SHP77 treated with DMSO at 0.1 percent for 48 hours (cell line): ENCODE measurements at regions not wholly inside any gene's neighbourhood (a gene's known extent, or its start where the extent isn't known, plus 50 kb on each side); places are given as distances from the start of the nearest gene placed in this dataset.

Experiments used
- DNase-seq: peaks from one replicate; lab custom pipeline; 2025; lab: John Stamatoyannopoulos, UW

DNA sequence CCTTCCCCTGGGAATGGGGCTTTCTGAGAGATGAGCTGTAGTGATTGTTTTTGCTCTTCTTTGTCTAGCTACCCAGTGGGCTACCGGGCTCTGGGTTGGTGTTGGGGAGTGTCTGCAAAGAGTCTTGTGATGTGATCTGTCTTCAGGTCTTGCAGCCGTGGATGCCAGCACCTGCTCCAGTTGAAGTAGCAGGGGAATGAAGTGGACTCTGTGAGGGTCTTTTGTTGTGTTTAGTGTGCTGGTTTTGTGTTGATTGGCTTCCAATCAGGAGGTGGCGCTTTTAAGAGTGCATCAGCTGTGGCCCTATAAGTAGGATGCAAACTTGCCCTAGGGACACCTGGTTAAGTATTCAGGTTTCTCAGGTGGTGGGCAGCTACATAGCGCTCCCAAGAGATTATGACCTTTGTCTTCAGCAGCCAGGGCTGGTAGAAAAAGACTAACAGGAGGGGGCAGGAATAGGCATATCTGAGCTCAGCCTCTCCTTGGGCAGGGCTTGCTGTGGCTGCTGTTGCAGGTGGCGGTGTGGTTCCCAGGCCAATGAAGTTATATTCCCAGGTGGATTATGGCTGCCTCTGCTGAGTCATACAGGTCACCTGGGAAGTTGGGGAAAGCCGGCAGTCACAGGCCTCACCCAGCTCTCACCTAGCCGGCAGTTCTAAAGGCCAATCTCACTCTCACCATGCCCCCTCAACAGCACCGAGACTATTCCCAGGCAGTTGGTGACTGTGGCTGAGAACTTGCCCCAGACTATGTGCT lies 315.7 kb upstream of the C11orf87 start:
- DNase-seq: no peak

DNA sequence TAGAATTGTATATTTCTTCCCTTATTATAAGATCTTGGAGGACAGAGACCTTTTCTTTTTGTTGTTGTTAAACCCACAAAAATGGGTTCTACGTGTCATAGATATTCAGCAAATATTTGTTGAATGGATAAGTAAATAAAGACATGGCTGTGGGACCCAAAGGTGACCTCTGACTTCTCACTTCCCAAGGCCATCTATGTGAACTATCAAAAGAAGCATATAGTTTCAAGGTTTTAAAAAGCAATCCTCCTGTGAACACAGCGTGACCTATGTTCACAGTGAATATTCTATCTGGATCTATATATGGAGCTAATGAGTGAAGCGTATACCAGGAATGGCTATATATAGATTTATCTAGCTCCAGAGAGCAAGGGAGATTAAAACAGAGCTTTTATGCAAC lies 312.8 kb upstream of the C11orf87 start:
- no peak for DNase-seq

DNA sequence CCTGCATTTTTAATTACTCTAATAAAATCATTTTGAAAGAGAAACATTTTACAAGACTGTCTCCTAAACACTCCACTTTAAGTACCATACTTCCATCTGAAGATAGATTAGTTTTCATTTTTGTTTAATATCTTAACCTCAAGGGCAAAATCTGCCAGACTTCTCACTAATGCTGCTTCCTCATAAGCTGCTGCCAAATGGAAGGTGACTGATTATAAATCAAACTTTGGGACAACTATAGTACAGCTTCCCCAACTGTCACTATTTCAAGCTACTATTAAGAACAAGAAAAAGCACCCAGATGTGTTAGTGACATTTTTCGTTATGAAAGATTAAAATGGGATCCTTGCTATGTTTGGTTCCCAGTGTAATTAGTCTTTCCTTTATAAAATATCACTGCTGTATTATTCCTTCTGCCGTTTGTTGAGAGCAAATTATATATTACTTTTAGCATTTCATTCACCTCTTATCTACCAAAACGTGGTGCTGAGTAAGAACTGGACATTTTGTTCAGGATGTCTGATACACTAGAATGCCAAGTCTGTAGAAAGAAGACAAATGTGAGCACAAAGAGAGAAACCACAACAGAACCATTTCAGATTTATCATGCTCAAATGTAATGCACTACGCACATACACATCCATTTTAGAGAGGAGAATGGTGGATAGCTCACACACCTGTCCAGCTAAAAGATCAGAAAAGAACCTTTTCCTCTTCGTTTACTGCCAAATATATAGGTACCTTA lies 312.2 kb upstream of the C11orf87 start:
- no peak for DNase-seq

DNA sequence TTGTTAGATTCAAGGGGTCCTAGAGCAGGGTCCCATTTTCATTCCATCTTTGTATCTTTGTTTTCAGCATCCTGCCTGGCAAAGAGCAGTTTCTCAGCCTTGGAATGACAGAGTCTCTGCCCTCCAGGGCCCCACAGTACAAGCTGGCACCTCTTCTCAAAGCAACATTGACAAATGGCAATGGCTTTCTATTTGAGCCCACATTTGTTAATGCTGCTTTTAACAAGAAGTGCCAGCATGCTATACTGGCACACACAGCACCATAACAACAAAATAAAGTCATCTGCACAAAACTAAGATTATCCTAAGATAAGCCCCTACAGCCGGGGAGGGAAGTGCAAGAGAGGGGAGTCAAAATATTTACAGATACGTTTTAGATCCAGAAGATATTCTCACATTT lies 309.7 kb upstream of the C11orf87 start:
- no peak for DNase-seq

DNA sequence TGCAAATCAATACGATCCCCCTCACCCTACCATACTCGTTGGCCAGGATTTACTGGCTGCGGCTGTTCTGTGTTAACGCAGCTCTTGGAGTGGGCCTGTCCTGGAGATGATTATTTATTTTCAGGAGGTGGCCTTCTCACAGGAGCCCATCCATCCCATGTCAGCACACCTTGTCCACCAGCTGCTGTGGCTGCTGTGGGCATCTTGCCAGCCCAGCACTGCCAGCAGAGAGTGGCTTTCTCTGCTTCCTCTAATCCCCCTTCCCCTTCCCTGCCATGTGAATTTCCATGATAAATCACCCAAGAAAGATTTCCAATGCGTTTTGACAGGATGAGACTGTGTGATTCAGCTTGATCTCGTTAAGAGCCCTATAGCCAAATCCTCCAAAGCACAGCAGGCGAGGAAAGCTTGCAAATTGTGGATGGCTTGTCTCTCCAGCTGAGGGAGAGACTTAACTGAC lies 309.1 kb upstream of the C11orf87 start:
- peak; percentile 89 for DNase-seq

DNA sequence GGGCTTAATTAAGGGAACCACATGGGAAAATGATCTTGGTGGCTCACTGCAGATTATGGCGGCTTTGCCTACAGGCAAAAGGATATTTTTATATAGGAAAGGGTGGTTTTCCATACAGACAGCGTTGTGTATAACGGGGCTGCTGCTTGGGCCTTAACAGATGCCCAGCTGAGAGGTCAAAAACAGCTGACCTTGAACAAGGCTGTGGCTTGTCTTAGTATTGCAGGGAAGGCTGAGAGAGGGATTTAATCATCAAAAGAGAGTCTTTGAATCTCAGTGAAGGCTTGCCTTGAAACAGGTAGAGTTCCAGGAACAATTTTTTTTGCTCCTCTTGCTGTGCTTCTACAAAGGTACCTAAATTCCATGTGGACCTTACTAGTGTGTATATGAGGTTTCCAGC lies 301.6 kb upstream of the C11orf87 start:
- no peak for DNase-seq

DNA sequence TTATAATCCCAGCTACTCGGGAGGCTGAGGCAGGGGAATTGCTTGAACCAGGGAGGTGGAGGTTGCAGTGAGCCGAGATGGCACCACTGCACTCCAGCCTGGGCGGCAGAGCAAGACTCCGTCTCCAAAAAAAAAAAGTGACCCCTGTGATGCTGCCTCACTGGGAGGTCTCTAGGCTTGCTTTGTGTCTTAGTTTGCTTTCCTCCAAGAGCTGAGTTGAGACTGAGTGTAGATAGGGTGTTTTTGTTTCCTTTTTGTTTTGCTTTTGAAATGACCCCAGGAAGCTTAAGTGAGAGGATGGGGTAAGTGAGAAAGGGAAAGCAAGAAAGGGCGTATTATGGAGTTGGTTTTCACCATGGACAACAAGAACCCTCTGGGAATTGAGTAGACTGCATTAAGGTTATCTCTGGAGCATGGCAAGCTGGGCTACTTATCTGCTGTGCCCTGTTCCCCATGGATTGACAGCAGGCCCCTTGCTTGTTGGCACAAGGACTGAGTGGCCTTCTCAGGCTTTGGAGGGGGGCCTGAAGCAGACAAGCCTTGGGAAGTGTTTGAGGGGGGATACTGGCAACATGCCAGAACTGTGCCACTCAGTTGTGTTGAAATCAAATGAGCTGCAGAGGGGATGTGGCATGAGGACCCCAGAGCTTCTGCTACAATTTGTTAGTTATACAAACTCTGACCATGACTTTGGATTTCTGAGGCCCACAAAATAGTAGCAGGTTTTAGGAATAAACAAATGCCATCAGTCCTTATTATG lies 300.6 kb upstream of the C11orf87 start:
- DNase-seq: no peak

DNA sequence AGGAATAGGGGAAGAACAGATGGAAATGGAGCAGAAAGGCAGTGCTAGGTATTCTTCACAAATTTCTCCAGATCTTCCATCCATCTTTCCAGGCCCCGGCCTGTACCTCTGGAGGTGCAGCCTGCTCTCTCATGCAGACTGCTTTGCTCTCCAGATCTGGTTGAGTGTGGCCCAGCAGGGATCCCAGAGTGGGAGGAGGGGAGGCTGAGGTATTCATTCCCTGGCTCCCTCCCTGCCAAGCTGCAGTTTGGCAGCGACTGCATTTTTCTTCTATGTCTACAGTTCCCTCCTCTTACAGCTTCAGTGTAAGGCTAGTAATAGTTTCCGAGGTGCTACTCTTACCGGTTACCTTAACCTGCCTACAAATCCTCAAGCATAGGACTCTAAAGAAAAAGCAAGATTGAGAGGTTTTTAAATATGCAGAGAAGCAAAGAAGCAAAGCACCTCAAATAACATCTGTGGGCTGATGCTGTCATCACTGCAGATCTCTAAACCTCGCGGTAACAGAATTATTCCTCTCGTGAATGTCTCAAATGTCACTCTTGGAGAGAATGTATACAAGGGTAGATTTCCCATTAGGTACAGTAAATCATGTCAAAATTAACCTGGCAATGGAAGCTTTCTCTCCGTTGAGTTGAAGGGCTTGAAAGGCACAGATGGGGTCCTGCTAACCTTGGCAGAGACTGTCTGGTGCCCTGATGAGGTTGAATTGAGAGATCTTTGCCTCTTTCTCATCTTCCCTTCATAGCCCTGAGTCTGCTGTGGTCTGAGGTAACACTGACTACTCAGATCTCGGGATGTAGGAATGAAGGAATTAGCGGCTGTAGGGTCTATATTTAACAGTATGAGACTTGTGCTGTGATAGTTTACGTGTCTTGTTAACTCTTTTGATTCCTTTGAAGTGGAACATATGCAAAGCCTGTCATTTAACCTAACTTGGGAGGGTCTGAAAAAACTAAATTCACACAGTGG lies 297.9 kb upstream of the C11orf87 start:
- DNase-seq: no peak

DNA sequence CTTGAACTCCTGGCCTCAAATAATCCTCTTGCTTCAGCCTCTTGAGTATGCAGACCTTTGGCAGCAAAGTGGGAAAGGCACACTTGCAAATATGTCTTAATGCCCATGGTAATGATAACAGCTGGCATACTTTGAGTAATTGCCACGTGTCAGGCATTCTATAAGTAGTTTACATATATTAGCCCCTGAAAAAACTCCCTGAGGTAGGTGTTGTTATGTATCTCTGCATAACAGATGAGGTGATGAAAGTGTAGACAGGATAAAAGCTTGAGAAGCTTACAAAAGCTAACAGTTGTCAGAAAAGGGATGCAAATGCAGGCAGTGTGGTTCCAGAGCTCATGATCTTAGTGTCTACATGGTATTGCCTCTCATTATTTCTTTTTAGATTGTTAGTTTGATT lies 291.1 kb upstream of the C11orf87 start:
- no peak for DNase-seq

DNA sequence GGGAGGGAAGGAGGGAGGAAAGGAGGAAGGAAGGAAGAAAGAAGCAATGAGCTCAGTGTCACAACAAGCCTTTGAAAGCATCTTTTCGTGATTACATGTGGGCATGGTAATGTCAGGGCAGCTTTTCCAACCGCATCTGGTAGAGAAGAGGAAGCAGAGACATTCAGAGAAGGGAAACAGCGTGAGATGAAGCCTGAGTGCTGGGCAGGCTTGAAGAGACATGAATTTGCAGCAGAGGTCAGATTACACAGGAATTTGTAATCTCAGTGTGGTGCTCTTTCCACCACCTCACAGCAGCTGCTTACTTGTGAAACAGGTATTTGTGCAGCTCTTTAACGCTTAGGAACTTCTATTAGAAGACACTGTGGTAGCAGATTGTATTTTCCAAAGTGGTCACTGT lies 289.5 kb upstream of the C11orf87 start:
- no peak for DNase-seq

DNA sequence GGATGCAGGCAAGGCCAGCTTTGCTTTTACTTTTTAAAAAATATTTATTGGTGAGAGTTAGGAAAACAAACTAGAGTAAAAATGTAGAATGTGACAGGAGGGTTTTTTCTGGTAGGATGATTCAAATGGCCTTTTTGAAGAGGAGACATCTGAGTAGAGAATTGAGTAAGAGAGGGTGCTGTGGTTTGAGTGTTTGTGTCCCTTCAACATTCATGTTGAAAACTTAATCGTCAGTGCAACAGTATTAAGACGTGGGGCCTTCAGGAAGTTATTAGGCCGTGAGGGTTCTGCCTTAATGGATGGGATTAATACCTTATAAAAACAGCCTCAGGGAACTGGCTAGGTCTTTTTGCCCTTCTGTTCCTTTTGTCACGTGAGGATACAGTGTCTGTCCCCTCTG lies 288.8 kb upstream of the C11orf87 start:
- no peak for DNase-seq

DNA sequence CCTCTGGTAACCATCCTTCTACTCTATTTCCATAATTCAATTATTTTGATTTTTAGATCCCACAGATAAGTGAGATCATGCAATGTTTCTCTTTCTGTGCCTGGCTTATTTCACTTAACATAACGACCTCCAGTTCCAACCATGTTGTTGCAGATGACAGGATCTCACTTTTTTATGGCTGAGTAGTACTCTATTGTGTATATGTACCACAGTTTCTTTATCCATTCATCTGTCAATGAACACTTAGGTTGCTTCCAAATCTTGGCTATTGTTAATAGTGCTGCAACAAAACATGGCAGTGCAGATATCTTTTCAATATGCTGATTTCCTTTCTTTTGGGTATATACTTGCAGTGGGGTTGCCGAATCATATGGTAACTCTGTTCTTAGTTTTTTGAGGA lies 286.4 kb upstream of the C11orf87 start:
- no peak for DNase-seq

DNA sequence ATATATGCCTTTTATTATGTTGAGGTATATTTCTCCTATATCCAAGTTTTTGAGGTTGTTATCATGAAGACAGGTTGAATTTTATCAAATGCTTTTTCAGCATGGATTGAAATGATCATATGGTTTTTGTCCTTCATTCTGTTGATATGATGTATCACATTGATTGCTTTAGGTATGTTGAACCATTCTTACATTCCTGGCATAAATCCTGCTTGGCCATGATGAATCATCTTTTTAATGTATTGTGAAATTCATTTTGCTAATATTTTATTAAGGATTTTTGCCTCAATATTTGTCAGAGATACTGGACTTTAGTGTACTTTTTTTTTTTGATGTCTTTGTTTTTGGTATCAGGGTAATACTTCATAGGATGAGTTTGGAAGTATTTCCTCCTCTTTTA lies 283.8 kb upstream of the C11orf87 start:
- DNase-seq: no peak

DNA sequence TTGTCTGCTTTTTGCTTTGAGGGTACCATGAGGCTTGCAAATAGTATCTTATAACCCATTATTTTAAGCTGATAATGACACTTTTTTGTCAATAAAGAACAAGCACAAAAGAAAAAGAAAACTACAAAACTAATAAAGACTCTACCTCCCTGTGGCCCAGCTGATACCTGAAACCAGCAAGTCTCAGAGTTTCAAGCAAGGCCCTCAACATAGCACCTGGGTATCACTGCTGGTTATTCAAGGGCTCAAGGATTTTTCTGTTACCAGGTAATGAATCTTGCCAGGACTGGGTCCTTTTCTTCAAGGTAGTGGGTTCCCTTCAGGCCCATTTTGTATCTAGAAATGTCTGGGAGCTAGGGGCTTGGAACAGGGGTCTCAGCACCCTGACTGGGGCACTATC lies 281.6 kb upstream of the C11orf87 start:
- DNase-seq: no peak

DNA sequence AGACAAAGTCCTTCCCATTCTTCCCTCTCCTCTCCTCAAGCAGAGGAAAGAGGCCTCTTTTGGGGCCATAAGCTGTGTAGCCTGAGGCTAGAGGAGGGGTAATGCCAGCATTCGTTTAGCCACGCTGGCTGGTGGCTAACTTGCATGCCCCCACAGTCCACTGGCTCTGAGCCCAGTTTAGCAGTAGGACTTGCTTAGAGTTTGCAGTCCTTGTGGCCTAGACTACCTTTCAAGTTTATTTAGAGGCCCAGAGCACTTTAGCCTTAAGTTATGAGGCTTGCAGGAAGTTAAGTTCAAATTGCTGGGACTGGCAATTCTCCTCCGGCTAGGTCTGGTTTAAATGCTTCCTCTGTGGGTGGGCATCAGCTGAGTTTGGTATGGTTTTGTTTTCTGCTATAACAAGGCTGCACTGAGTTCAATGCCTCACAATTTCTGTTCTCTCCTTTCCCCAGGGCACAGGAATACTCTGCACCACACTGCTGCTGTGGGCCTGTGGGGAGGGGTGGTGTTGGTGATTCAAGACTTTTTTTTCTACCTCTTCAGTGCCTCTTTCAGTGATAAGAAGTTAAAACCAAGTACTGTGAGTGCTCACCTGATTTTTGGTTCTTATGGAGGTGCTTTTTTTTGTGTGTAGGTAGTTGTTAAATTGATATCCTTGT lies 281.0 kb upstream of the C11orf87 start:
- no peak for DNase-seq

DNA sequence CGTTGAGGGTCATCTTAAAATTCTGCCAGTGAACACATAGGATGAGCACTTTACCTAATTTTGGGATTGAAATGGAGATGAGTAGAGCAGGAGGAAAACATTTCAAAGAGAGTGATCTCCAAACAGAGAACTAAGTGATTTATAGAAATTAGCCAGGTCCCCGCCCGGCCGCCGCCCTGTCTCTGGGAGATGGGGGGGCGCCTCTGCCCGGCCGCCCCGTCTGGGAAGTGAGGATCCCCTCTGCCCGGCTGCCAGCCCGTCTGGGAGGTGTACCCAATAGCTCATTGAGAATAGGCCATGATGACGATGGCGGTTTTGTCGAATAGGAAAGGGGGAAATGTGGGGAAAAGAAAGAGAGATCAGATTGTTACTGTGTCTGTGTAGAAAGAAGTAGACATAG lies 276.7 kb upstream of the C11orf87 start:
- DNase-seq: no peak

DNA sequence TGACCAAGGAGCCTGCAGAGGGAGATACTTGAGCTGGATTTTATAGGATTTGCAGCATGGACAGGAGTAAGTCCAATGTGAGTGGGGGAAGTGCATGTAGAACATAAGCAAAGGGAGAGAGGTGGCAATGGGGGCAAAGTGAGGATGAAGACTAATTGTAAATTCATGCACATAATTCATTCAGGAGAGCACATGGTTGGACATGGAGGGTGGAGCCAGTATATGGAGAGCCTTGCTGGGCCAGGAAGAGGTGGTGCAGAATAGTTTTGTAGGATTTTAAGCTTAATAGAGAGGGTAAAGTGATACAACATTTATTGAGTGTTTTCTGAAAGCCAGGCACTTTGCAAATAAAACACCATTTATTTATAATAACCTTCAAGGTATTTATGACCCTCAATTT lies 274.3 kb upstream of the C11orf87 start:
- DNase-seq: no peak

DNA sequence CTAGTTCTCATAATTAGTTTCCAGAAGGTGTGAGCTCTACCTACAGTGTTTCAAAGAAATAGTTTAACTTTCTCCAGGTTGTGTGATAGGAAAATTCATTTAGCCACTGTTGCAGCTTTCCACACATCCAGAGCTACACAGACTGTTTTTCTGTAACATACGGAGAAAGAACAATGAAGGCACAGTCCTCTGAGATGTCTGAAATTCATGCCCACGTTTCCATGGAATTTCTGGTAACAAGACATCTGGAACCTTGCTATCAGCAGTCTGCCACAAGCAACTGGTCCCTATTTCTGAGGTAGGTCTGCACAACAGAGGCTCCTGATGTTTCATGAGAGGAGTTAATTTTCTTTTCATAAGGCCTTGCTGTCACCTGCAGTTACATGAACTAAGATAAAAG lies 273.3 kb upstream of the C11orf87 start:
- DNase-seq: no peak

DNA sequence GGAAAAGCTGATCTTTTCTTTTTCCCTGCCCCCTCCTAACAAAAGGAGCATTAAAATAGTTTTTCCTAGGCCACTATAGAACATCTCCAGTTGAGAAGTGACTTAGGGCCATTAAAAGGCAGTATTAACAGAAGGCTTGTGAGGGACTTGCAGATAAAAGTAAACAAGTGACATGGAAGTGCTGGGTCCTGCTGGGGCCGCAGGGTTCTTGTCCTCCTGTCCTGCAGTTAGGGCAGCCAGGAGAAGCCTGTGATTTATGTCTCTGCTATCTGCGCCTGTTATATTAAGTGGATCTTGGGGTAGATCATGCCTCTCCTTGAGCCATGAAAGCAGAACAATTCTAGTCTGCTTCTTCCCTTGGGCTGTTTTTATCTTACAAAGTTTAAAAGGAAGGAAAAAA lies 271.4 kb upstream of the C11orf87 start:
- no peak for DNase-seq

DNA sequence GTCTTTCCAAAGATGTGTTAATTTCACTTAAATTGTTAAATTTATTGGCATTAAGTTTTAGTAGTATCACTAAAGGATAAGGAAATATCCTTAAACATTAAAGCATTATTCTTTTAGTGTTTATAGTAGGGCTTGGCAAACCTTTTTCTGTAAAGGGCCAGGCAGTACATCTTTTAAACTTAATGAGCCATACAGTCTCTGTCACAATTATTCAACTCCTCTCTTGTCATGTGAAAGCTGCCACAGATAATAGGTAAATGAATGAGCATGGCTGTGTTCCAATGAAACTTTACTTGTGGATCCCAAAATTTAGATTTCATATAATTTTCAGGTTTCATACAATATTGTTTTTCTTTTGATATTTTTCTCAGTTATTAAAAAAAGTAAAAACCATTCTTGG lies 268.2 kb upstream of the C11orf87 start:
- DNase-seq: no peak

DNA sequence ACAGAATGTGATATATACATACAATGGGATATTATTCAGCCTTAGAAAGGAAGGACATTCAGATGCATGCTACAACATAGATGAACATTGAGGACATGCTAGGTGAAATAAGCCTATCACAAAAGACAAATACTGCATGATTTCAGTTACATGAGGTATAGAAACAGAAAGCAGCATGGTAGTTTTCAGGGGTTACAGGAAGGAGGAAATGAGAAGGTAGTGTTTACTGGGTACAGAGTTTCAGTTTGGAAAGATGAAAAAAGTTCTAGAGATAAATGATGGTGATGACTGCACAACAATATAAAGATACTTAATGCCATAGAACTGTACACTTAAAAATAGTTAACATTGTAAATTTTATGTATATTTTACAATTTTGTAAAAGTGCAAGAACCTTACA lies 266.7 kb upstream of the C11orf87 start:
- no peak for DNase-seq
